ENCODE measurements at regions not wholly inside any gene's neighbourhood (a gene's known extent, or its start where the extent isn't known, plus 50 kb on each side); places are given as distances from the start of the nearest gene placed in this dataset.
"Not testable (repeated sequence)": the region's sequence is repeated elsewhere in the genome, so short reads cannot be mapped to it uniquely, and the experiment has no call there.

DNA sequence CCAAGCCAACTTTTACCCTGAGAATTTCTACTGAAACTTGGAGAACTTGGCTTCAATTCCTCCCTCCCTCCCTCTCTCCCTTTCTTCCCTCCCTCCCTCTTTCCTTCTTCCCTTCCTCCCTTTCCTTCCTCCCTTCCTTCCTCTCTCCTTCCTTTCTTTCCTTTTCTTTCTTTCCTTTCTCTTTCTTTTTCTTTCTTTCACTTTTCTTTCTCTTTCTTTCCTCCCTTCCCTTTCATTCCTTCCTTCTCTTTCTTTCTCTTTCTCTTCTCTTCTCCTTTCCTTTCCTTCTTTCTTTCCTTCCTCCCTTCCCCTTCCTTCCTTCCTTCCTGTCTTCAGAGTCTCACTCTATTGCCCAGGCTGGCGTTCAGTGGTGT lies 268.1 kb upstream of the SDK2 start:
- no peak for DNase-seq (ENCODE audit: low spot score)
- TF ChIP-seq, protein P1, sequence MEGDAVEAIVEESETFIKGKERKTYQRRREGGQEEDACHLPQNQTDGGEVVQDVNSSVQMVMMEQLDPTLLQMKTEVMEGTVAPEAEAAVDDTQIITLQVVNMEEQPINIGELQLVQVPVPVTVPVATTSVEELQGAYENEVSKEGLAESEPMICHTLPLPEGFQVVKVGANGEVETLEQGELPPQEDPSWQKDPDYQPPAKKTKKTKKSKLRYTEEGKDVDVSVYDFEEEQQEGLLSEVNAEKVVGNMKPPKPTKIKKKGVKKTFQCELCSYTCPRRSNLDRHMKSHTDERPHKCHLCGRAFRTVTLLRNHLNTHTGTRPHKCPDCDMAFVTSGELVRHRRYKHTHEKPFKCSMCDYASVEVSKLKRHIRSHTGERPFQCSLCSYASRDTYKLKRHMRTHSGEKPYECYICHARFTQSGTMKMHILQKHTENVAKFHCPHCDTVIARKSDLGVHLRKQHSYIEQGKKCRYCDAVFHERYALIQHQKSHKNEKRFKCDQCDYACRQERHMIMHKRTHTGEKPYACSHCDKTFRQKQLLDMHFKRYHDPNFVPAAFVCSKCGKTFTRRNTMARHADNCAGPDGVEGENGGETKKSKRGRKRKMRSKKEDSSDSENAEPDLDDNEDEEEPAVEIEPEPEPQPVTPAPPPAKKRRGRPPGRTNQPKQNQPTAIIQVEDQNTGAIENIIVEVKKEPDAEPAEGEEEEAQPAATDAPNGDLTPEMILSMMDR (IDR thresholded peaks at IDR 0.05; ENCODE audit: extremely low read depth, insufficient read depth, missing control alignments) = no peak
- in situ Hi-C loops (cut with MboI; ENCODE audit: low pct_unique_long_range_greater_than_20kb, low sequenced_read_pairs, unreplicated experiment) = no loop called here

DNA sequence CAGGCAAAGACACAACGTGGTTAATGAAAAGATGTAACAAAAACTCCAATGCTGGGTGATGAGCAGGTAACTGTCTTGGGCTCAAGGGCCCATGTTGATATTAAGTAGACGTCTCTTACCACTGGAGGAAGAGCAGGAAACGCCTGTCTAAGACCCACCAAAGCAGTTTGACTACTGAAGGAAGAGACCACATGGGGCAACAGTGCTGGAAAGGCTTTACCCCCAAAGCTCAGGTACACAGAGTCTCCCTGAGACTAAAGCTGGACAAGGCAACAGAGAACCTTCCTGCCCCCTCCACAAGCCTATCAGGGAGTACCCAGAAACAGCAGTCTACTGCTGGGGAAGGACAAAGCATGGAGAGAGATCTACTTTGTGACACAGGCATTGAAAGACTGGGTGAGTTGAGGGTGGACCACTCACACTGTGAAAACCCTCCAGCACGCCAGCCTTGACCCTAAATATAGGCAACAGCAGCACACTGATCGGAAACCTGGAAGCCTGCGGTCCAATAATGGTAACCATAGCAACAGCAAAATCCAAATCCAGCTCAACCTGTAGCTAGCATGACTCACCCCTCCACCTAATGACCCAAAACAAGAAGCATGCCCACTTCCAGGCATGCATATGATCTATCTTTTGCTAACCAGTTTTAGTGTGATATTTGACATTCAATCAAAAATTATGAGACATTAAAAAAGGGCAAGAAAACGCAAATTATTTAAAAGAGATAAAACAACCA lies 270.5 kb upstream of the SDK2 start:
- in situ Hi-C loops (cut with MboI; ENCODE audit: low pct_unique_long_range_greater_than_20kb, low sequenced_read_pairs, unreplicated experiment) = no loop called here
- TF ChIP-seq, protein P1 (IDR thresholded peaks at IDR 0.05; ENCODE audit: extremely low read depth, insufficient read depth, missing control alignments) = no peak
- no peak for DNase-seq (ENCODE audit: low spot score)

DNA sequence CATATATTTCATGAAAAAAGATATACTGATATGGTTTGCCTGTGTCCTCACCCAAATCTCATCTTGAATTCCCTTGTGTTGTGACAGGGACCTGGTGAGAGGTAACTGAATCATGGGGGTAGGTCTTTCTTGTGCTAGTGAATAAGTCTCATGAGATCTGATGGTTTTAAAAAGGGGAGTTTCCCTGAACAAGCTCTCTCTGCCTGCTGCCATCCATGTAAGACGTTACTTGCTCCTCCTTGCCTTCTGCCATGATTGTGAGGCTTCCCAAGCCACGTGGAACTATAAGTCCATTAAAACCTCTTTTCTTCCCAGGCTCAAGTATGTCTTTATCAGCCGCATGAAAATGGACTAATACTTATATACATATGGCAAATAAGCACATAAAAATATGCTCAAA lies 274.8 kb upstream of the SDK2 start:
- DNase-seq (ENCODE audit: low spot score); in situ Hi-C loops (cut with MboI; ENCODE audit: low pct_unique_long_range_greater_than_20kb, low sequenced_read_pairs, unreplicated experiment): not testable (repeated sequence)

DNA sequence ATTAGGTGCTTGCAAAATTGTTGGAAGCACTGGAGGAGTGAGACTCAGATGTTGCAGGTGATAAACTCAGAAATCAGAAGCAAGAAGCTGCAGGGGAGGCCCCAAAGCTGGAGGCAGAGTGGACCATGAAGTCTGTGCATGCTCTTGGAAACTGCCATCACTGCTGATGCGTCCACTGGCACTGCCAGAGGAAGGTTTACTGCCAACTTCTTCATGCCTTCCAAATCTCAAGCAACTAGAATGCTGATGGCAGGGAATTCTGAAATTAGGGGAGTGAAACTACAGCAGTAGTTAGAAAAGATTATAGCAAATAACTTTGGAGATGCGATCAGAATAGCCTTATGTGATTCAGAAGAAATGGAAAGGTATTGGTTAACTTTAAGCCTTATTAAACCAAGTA lies 277.1 kb upstream of the SDK2 start:
- no peak for DNase-seq (ENCODE audit: low spot score)
- TF ChIP-seq, protein P1 (IDR thresholded peaks at IDR 0.05; ENCODE audit: extremely low read depth, insufficient read depth, missing control alignments) = no peak
- in situ Hi-C loops (cut with MboI; ENCODE audit: low pct_unique_long_range_greater_than_20kb, low sequenced_read_pairs, unreplicated experiment) = no loop called here

DNA sequence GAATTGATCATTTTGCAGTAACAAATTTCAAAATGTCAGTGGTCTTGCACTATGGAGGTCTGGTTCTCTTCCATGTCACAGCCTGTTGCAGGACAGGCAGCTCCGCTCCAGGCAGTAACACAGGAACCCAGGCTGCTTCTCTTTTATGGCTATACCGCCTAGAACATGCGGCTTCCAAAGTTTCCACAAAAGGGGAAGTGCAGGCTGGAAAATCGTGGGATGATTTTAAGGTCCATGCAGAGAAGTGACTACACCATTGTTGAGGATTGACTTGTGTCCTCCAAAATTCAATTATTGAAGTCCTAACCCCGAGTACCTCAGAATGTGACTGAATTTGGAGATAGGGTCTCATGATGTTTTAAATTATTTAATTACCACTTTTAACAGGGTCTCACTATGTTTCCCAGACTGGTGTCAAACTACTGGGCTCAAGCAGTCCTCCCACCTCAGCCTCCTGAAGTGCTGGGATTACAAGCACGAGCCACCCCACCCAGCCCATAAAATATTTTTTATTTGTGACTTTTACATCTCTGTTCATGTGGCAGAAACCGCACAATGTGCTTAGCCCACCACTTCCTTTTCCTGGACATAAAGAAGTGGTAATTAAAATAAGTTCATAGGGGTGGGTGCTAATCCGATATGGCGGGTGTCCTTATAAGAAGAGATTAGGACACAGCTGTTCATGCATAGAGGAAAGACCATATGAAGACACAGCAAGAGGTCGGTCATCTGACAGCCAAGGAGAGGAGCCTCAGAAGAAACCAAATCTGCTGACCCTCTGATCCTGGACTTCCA lies 279.2 kb upstream of the RPL38 start:
- TF ChIP-seq, protein P1 (IDR thresholded peaks at IDR 0.05; ENCODE audit: extremely low read depth, insufficient read depth, missing control alignments) = no peak
- in situ Hi-C loops (cut with MboI; ENCODE audit: low pct_unique_long_range_greater_than_20kb, low sequenced_read_pairs, unreplicated experiment) = no loop called here
- DNase-seq (ENCODE audit: low spot score) = no peak

DNA sequence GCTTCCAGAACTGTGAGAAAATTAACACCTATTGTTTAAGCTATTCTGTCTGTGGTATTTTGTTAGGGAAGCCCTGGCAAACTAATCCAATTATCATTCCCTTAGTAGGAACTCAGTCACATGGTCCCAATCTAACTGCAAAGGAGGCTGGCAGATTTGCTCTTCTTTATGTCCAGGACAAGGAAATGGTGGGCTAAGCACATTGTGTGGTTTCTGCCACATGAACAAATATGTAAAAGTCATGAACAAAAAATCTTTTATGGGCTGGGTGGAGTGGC lies 278.6 kb upstream of the RPL38 start:
- in situ Hi-C loops (cut with MboI; ENCODE audit: low pct_unique_long_range_greater_than_20kb, low sequenced_read_pairs, unreplicated experiment) = no loop called here
- TF ChIP-seq, protein P1 (IDR thresholded peaks at IDR 0.05; ENCODE audit: extremely low read depth, insufficient read depth, missing control alignments) = no peak
- DNase-seq (ENCODE audit: low spot score) = no peak

DNA sequence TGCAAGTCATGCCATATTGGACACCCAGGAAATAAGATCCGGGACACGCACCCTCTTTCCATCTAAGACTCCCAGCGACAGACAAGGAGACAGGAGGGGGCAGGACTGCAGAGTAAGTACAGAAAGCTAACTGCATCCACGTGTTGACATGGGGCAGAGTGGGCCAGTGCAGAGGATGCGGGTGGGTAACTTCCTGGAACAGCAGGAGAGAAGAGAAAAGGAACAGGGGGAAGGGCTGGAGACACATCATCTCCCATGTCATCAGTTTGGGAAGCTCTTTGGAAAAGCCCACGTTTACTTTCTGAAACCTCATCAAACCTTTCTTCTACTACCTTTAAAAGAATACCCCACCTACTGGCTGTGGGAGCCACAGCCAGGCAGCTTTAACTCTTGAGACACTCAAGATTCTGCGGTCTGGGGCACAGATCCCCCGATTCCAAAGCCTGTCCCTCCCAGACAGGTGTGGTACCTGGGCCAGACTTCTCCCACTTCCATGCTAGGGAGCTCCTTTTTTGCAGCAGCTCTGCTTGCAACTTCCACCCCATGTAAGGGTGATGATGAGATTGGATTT lies 273.5 kb upstream of the RPL38 start:
- TF ChIP-seq, protein P1 (IDR thresholded peaks at IDR 0.05; ENCODE audit: extremely low read depth, insufficient read depth, missing control alignments) = no peak
- no peak for DNase-seq (ENCODE audit: low spot score)
- in situ Hi-C loops (cut with MboI; ENCODE audit: low pct_unique_long_range_greater_than_20kb, low sequenced_read_pairs, unreplicated experiment) = no loop called here

Data from GM13977 (cell line).